Pancreas (tissue), 10 donors: ENCODE measurements at regions not wholly inside any gene's neighbourhood (a gene's known extent, or its start where the extent isn't known, plus 50 kb on each side); places are given as distances from the start of the nearest gene placed in this dataset.

Experiments used
- ATAC-seq, 4 donors: fragments of 200-7000 bp; cut with Tn5 transposase; one replicate each; pipeline versions ENCODE4 v1.8.0 to v1.9.1; 2020; ENCODE audit warnings: mild to moderate bottlenecking in 4 of 4, moderate library complexity in 4 of 4
- DNase-seq, 6 donors: peaks; one replicate each; pipeline ENCODE4 v3.0.0-alpha.2; 2020
- FAIRE-seq: peaks from 2 replicates; lab custom pipeline; 2012; peaks lifted over from hg19 to GRCh38; lab: Jason Lieb, UNC
- H3K27ac ChIP-seq, 4 donors: fragments of 200-600 bp; sonication (generic); 1 replicate in 3 of 4; 2 replicates in 1 of 4; pipeline versions ENCODE4 v1.5.0 to v1.8.0; 2020
- H3K27me3 ChIP-seq, 4 donors: fragments of 200-600 bp; one replicate each; pipeline ENCODE4 v1.8.0; 2021
- H3K36me3 ChIP-seq, 3 donors: fragments of 200-600 bp; sonication (generic) in 1 of 3; one replicate each; pipeline versions ENCODE4 v1.5.0 to v1.8.0; 2020 to 2021
- H3K4me1 ChIP-seq, 3 donors: fragments of 200-600 bp; one replicate each; pipeline ENCODE4 v1.8.0; 2021
- H3K4me3 ChIP-seq, 4 donors: fragments of 200-600 bp; sonication (generic) in 2 of 4; one replicate each; pipeline versions ENCODE4 v1.5.0 to v1.8.0; 2020 to 2021
- H3K9me3 ChIP-seq, 4 donors: fragments of 200-600 bp; one replicate each; pipeline ENCODE4 v1.8.0; 2021
- CTCF ChIP-seq, 4 donors: fragments of 200-600 bp; sonication (generic) in 3 of 4; IDR thresholded peaks; one replicate each; pipeline versions ENCODE4 v1.5.0 to v1.8.0; 2021; ENCODE audit warnings: antibody characterized with exemption in 4 of 4
- WGBS, 2 donors: extraction: QIAGEN DNeasy Blood & Tissue Kit; methylation state at CpG; one replicate each; pipeline ENCODE4 v1.1.7; 2013; 5-methylcytosine and 5-hydroxymethylcytosine counted together
- intact Hi-C, 3 donors: fragments of 100-400 bp; cut with DNase I; formaldehyde crosslinking; loops; one replicate each; pipeline versions ENCODE4 v1.11.1 to v1.14.2; 2022
- donor health status: healthy with polysubstance abuse.
- donor health status: DM: no; HTN: no; CAD: no; lungs with moderate emphysema.
- donor health status: DM: no; HTN: no; CAD: no.
- donor health status: control.
- donor health status: control.
- donor health status: Bipolar disorder and iron deficiency.
- donor health status: DM: yes; HTN: yes; CAD: no.
- donor health status: DM: no; HTN: no; CAD: no.
- donor health status: DM: no; HTN: no; CAD: no.
- donor health status: DM: yes; HTN: yes; CAD: no.

- Histone ChIP-seq H3K4me1 (no peaks in the 10 kb centered on the region), H3K27ac (no peak overlapping the region), H3K9me3 (no peaks in the 10 kb centered on the region), H3K36me3 (no peaks in the 10 kb centered on the region), H3K27me3 (no peaks in the 10 kb centered on the region), H3K4me3 (no peak overlapping the region)
- TF ChIP-seq CTCF (IDR thresholded peaks at IDR 0.05) = no peak
- 96 to 100% methylated on average over 1 of the region's 1 CpG for WGBS, 2 donors
- no peak for ATAC-seq
- FAIRE-seq = no peak
- no peak for DNase-seq
- intact Hi-C loops = no loop called here
Observed at GRCh38 chr5:145495196-145495595, 339.9 kb downstream of the PRELID2 start.

GRCh38 chr5:145493435-145493834 is 341.7 kb downstream of the PRELID2 start:
- ATAC-seq = no peak
- FAIRE-seq = no peak

GRCh38 chr5:145489516-145489915 is 345.6 kb downstream of the PRELID2 start:
- intact Hi-C loops = no loop called here
- FAIRE-seq = no peak
- Histone ChIP-seq H3K4me1 (no peaks in the 10 kb centered on the region), H3K36me3 (no peaks in the 10 kb centered on the region), H3K27ac (no peak overlapping the region), H3K4me3 (no peak overlapping the region), H3K27me3 (no peaks in the 10 kb centered on the region), H3K9me3 (no peaks in the 10 kb centered on the region)
- TF ChIP-seq CTCF (IDR thresholded peaks at IDR 0.05) = no peak
- DNase-seq = no peak
- 77 to 80% methylated on average over 3 of the region's 3 CpGs for WGBS, 2 donors
- ATAC-seq = no peak

More at GRCh38 chr5:145493435-145493834, 341.7 kb downstream of the PRELID2 start:
- no peak for DNase-seq
- no peaks in the 10 kb centered on the region for H3K9me3 ChIP-seq
- no peak overlapping the region for H3K4me3 ChIP-seq
- intact Hi-C loops = no loop called here
- no peaks in the 10 kb centered on the region for H3K36me3 ChIP-seq
- H3K4me1 ChIP-seq = no peaks in the 10 kb centered on the region
- H3K27ac ChIP-seq = no peak overlapping the region
- H3K27me3 ChIP-seq = no peaks in the 10 kb centered on the region
- no peak for TF ChIP-seq CTCF (IDR thresholded peaks at IDR 0.05)
- 78 to 83% methylated on average over 3 of the region's 3 CpGs for WGBS, 2 donors

GRCh38 chr5:145484158-145484557 is 351.0 kb downstream of the PRELID2 start:
- WGBS, 2 donors = 92 to 100% methylated on average over 1 of the region's 1 CpG
- no peaks in the 10 kb centered on the region for H3K27me3 ChIP-seq
- H3K4me1 ChIP-seq = no peaks in the 10 kb centered on the region
- no peak overlapping the region for H3K27ac ChIP-seq
- no peaks in the 10 kb centered on the region for H3K36me3 ChIP-seq
- no peaks in the 10 kb centered on the region for H3K9me3 ChIP-seq
- no peak for TF ChIP-seq CTCF (IDR thresholded peaks at IDR 0.05)
- ATAC-seq (peak; percentile 42 to 83 (median 60)), FAIRE-seq (no peak), DNase-seq (no peak)
- intact Hi-C loops = no loop called here
- no peak overlapping the region for H3K4me3 ChIP-seq

GRCh38 chr5:145483212-145483611 is 351.9 kb downstream of the PRELID2 start:
- no peak overlapping the region for H3K4me3 ChIP-seq
- no peaks in the 10 kb centered on the region for H3K27me3 ChIP-seq
- H3K36me3 ChIP-seq = no peaks in the 10 kb centered on the region
- FAIRE-seq (no peak), DNase-seq (no peak), ATAC-seq (peak in 2 of 4 donors; percentile 17 to 24)
- no peaks in the 10 kb centered on the region for H3K9me3 ChIP-seq
- H3K4me1 ChIP-seq = peaks cover 0 to 7% (median 0%) of the 10 kb centered on the region in 3 donors
- no peak for TF ChIP-seq CTCF (IDR thresholded peaks at IDR 0.05)
- H3K27ac ChIP-seq = no peak overlapping the region
- intact Hi-C loops = no loop called here
